ENCODE measurements at regions not wholly inside any gene's neighbourhood (a gene's known extent, or its start where the extent isn't known, plus 50 kb on each side); places are given as distances from the start of the nearest gene placed in this dataset.

- Histone ChIP-seq H3K4me3 (no peak overlapping the region), H3K27ac (no peak overlapping the region)
- no peak for DNase-seq (ENCODE audit: low spot score)
- TF ChIP-seq CTCF (IDR thresholded peaks at IDR 0.05): no peak
These were observed 129.6 kb upstream of the PPP1R26 start for GRCh38 chr9:135350003-135350315.

GRCh38 chr9:135353935-135354334 is 125.6 kb upstream of the PPP1R26 start:
- Histone ChIP-seq H3K27ac (no peak overlapping the region), H3K4me3 (no peak overlapping the region)
- no peak for TF ChIP-seq CTCF (IDR thresholded peaks at IDR 0.05)
- DNase-seq (ENCODE audit: low spot score): no peak

GRCh38 chr9:135355521-135356011 is 124.0 kb upstream of the PPP1R26 start:
- Histone ChIP-seq H3K4me3 (no peak overlapping the region), H3K27ac (no peak overlapping the region)
- no peak for TF ChIP-seq CTCF (IDR thresholded peaks at IDR 0.05)
- DNase-seq (ENCODE audit: low spot score): no peak

DNA sequence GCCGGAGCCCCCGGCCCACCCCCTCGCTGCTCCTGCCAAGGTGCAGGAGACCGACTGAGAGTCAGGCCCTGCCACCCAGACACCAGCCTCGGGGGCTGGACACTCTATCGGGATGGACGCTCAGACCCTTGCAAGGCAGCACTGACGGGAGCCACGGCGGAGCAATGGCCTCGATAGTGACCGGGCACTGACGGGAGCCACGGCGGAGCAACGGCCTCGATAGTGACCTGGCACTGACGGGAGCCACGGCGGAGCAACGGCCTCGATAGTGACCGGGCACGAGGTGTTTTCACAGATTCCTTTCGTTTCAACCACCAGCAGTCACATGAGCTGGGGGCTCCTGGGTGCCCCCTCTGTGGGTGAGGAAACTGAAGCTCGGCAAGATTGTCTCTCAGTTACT is 123.6 kb upstream of the PPP1R26 start:
- Histone ChIP-seq H3K27ac (no peak overlapping the region), H3K4me3 (no peak overlapping the region)
- no peak for TF ChIP-seq CTCF (IDR thresholded peaks at IDR 0.05)
- no peak for DNase-seq (ENCODE audit: low spot score)

GRCh38 chr9:135356796-135357195 is 122.8 kb upstream of the PPP1R26 start:
- no peak for TF ChIP-seq CTCF (IDR thresholded peaks at IDR 0.05)
- no peak overlapping the region for H3K27ac ChIP-seq
- H3K4me3 ChIP-seq: no peak overlapping the region
- DNase-seq (ENCODE audit: low spot score): no peak

DNA sequence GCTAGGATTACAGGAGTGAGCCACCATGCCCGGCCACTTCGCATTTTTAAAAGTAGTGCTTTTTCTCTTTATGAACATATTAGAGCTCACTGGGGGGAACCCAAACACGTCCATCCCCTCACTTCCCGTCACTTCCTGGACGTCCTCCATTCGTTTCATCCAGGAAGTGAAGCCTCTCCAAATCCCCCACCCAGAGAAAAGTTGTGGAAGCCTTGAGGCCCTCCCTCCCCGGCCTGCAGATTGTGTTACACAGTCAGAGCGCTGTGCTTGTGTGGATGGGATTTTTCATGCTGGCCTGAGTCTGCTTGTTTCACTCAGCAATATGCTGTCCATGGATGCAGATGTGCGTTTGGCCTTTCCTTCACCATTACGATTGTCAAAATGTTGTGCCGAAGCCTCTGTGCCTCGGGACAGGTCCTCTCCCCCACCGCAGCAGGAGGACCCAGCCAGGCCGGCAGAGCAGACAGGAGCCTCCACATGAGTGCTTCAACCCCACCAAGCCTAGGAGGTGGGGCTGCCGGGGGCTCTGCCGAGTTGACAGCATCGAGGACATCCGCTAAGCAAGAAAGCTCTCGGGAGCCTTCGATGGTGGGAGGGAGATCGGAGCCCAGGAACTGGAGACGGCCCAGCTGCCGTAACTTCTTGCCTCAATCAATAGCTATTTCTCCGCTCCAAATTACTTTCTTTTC is 121.6 kb upstream of the PPP1R26 start:
- Histone ChIP-seq H3K4me3 (no peak overlapping the region), H3K27ac (no peak overlapping the region)
- DNase-seq (ENCODE audit: low spot score): no peak
- no peak for TF ChIP-seq CTCF (IDR thresholded peaks at IDR 0.05)

GRCh38 chr9:135358552-135358940 is 121.0 kb upstream of the PPP1R26 start:
- Histone ChIP-seq H3K4me3 (no peak overlapping the region), H3K27ac (no peak overlapping the region)
- TF ChIP-seq CTCF (IDR thresholded peaks at IDR 0.05): no peak
- no peak for DNase-seq (ENCODE audit: low spot score)

Data from coronary artery (tissue), 2 donors.